K562 (cell line): ENCODE measurements at regions not wholly inside any gene's neighbourhood (a gene's known extent, or its start where the extent isn't known, plus 50 kb on each side); places are given as distances from the start of the nearest gene placed in this dataset.

Source experiments
- ATF7 ChIP-seq: fragments of 450-650 bp; IDR thresholded peaks from 2 replicates; pipeline ENCODE4 v1.7.1; 2014; ENCODE audit warnings: mild to moderate bottlenecking, moderate library complexity
- CHD2 ChIP-seq: IDR thresholded peaks from 2 replicates; pipeline ENCODE4 v1.6.1; 2011; ENCODE audit warnings: low read depth, low read length
- CXXC5 ChIP-seq: fragments of 250-450 bp; sonication (Bioruptor Pico); IDR thresholded peaks from 2 replicates; pipeline ENCODE4 v1.8.0; 2022; ENCODE audit warnings: inconsistent platforms, mild to moderate bottlenecking, moderate library complexity
- ELF2 ChIP-seq: fragments of 250-450 bp; sonication (Bioruptor Pico); IDR thresholded peaks from 2 replicates; pipeline ENCODE4 v1.5.0; 2021; ENCODE audit warnings: mild to moderate bottlenecking
- ETS2 ChIP-seq: IDR thresholded peaks from 2 replicates; pipeline ENCODE4 v1.6.1; 2016; ENCODE audit warnings: borderline replicate concordance, missing genetic modification characterization, mild to moderate bottlenecking, moderate library complexity, missing compliant biosample characterization; ENCODE audit not compliant: poor library complexity, severe bottlenecking
- IFI16 ChIP-seq: fragments of 250-450 bp; sonication (Bioruptor Pico); IDR thresholded peaks from 2 replicates; pipeline ENCODE4 v2.1.2; 2022; ENCODE audit warnings: mild to moderate bottlenecking, inconsistent platforms
- NFATC3 ChIP-seq: fragments of 450-650 bp; IDR thresholded peaks from 2 replicates; pipeline ENCODE4 v1.6.1; 2017; ENCODE audit warnings: mild to moderate bottlenecking
- NUFIP1 ChIP-seq: fragments of 450-650 bp; IDR thresholded peaks from 2 replicates; pipeline ENCODE4 v1.6.1; 2018; ENCODE audit not compliant: partially characterized antibody
- SMARCC2 ChIP-seq: fragments of 450-650 bp; IDR thresholded peaks from 2 replicates; pipeline ENCODE4 v1.6.1; 2017; ENCODE audit warnings: antibody characterized with exemption, moderate library complexity, mild to moderate bottlenecking, low read depth
- U2AF1 ChIP-seq: fragments of 200-400 bp; formaldehyde crosslinking; optimal IDR thresholded peaks from 2 replicates; pipeline ENCODE3; 2017; ENCODE audit warnings: mild to moderate bottlenecking, low read depth, low read length, moderate library complexity
- ZNF12 ChIP-seq: sonication (generic); formaldehyde crosslinking; IDR thresholded peaks from 2 replicates; pipeline ENCODE4 v1.4.0; 2020; ENCODE audit warnings: mild to moderate bottlenecking, missing genetic modification reagents
- ZNF23 ChIP-seq: fragments of 250-450 bp; sonication (Bioruptor Pico); IDR thresholded peaks from 2 replicates; pipeline ENCODE4 v1.4.0; 2020; ENCODE audit warnings: mild to moderate bottlenecking
- ZNF239 ChIP-seq: fragments of 250-450 bp; sonication (Bioruptor Pico); IDR thresholded peaks from 2 replicates; pipeline ENCODE4 v1.4.0; 2020; ENCODE audit warnings: mild to moderate bottlenecking
- TF ChIP-seq, protein P1 (sequence below): fragments of 200-600 bp; sonication (generic); IDR thresholded peaks from one replicate; pipeline ENCODE4 v1.6.1; 2012; ENCODE audit warnings: mild to moderate bottlenecking, low read depth, low read length, inconsistent platforms
- TF ChIP-seq, protein P2 (sequence below), 3 experiments: fragments of 200-800 bp in 1 of 3; fragments of 250-450 bp in 1 of 3; fragments of 450-650 bp in 1 of 3; sonication (Bioruptor Pico) in 1 of 3; sonication (Bioruptor generic) in 1 of 3; formaldehyde crosslinking in 1 of 3; IDR thresholded peaks; 2 replicates each; pipeline versions ENCODE4 v1.6.1 to v1.8.0; 2016 to 2022; ENCODE audit warnings: mild to moderate bottlenecking in 2 of 3, missing genetic modification characterization in 2 of 3, missing compliant biosample characterization in 1 of 3, moderate library complexity in 1 of 3

DNA sequence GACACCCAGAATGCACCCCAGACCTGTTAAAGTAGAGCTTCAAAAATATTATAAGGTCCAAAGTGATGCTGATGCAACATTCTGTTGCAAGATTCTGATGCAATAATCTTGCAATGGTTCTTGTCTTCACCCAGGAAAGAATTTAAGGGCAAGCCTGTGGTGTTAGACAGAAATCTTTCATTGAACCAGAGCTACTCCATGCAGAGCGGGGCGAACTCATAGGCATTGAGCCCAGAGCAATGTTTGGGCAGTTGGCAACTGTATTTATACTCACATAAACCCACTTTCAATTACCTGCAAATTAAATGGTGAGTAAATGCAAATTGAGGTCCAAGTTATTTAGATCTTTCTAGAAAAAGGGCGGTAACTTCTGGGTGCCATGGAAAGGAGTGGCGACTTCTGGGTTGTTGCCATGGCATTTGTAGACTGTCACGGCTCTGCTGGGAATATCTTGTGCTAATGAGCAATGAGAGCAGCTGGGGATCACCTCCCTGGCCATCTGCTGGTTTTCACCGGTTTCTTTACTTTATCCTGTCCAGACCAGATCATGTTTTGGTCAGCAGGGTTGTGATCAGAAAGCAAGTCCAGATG lies 163.4 kb downstream of the ICE1 start (continued):
- TF ChIP-seq ETS2 (tag) (peak; percentile 96), ELF2 (CRISPR knock-in tag) (peak; percentile 99), U2AF1 (no peak), IFI16 (CRISPR knock-in tag) (peak; percentile 93), ATF7 (peak; percentile 85), SMARCC2 (no peak), ZNF239 (CRISPR knock-in tag) (peak; percentile 99), CXXC5 (peak; percentile 100), NUFIP1 (no peak), CHD2 (no peak), NFATC3 (no peak), ZNF23 (CRISPR knock-in tag) (peak; percentile 86), ZNF12 (CRISPR knock-in tag) (no peak)
- TF ChIP-seq, protein P1, sequence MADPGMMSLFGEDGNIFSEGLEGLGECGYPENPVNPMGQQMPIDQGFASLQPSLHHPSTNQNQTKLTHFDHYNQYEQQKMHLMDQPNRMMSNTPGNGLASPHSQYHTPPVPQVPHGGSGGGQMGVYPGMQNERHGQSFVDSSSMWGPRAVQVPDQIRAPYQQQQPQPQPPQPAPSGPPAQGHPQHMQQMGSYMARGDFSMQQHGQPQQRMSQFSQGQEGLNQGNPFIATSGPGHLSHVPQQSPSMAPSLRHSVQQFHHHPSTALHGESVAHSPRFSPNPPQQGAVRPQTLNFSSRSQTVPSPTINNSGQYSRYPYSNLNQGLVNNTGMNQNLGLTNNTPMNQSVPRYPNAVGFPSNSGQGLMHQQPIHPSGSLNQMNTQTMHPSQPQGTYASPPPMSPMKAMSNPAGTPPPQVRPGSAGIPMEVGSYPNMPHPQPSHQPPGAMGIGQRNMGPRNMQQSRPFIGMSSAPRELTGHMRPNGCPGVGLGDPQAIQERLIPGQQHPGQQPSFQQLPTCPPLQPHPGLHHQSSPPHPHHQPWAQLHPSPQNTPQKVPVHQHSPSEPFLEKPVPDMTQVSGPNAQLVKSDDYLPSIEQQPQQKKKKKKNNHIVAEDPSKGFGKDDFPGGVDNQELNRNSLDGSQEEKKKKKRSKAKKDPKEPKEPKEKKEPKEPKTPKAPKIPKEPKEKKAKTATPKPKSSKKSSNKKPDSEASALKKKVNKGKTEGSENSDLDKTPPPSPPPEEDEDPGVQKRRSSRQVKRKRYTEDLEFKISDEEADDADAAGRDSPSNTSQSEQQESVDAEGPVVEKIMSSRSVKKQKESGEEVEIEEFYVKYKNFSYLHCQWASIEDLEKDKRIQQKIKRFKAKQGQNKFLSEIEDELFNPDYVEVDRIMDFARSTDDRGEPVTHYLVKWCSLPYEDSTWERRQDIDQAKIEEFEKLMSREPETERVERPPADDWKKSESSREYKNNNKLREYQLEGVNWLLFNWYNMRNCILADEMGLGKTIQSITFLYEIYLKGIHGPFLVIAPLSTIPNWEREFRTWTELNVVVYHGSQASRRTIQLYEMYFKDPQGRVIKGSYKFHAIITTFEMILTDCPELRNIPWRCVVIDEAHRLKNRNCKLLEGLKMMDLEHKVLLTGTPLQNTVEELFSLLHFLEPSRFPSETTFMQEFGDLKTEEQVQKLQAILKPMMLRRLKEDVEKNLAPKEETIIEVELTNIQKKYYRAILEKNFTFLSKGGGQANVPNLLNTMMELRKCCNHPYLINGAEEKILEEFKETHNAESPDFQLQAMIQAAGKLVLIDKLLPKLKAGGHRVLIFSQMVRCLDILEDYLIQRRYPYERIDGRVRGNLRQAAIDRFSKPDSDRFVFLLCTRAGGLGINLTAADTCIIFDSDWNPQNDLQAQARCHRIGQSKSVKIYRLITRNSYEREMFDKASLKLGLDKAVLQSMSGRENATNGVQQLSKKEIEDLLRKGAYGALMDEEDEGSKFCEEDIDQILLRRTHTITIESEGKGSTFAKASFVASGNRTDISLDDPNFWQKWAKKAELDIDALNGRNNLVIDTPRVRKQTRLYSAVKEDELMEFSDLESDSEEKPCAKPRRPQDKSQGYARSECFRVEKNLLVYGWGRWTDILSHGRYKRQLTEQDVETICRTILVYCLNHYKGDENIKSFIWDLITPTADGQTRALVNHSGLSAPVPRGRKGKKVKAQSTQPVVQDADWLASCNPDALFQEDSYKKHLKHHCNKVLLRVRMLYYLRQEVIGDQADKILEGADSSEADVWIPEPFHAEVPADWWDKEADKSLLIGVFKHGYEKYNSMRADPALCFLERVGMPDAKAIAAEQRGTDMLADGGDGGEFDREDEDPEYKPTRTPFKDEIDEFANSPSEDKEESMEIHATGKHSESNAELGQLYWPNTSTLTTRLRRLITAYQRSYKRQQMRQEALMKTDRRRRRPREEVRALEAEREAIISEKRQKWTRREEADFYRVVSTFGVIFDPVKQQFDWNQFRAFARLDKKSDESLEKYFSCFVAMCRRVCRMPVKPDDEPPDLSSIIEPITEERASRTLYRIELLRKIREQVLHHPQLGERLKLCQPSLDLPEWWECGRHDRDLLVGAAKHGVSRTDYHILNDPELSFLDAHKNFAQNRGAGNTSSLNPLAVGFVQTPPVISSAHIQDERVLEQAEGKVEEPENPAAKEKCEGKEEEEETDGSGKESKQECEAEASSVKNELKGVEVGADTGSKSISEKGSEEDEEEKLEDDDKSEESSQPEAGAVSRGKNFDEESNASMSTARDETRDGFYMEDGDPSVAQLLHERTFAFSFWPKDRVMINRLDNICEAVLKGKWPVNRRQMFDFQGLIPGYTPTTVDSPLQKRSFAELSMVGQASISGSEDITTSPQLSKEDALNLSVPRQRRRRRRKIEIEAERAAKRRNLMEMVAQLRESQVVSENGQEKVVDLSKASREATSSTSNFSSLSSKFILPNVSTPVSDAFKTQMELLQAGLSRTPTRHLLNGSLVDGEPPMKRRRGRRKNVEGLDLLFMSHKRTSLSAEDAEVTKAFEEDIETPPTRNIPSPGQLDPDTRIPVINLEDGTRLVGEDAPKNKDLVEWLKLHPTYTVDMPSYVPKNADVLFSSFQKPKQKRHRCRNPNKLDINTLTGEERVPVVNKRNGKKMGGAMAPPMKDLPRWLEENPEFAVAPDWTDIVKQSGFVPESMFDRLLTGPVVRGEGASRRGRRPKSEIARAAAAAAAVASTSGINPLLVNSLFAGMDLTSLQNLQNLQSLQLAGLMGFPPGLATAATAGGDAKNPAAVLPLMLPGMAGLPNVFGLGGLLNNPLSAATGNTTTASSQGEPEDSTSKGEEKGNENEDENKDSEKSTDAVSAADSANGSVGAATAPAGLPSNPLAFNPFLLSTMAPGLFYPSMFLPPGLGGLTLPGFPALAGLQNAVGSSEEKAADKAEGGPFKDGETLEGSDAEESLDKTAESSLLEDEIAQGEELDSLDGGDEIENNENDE = no peak
- TF ChIP-seq, protein P2, sequence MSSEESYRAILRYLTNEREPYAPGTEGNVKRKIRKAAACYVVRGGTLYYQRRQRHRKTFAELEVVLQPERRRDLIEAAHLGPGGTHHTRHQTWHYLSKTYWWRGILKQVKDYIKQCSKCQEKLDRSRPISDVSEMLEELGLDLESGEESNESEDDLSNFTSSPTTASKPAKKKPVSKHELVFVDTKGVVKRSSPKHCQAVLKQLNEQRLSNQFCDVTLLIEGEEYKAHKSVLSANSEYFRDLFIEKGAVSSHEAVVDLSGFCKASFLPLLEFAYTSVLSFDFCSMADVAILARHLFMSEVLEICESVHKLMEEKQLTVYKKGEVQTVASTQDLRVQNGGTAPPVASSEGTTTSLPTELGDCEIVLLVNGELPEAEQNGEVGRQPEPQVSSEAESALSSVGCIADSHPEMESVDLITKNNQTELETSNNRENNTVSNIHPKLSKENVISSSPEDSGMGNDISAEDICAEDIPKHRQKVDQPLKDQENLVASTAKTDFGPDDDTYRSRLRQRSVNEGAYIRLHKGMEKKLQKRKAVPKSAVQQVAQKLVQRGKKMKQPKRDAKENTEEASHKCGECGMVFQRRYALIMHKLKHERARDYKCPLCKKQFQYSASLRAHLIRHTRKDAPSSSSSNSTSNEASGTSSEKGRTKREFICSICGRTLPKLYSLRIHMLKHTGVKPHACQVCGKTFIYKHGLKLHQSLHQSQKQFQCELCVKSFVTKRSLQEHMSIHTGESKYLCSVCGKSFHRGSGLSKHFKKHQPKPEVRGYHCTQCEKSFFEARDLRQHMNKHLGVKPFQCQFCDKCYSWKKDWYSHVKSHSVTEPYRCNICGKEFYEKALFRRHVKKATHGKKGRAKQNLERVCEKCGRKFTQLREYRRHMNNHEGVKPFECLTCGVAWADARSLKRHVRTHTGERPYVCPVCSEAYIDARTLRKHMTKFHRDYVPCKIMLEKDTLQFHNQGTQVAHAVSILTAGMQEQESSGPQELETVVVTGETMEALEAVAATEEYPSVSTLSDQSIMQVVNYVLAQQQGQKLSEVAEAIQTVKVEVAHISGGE (CRISPR knock-in tag; IDR thresholded peaks at IDR 0.05) = peak in 1 of 3 experiments; percentile 71; a peak in 1 of 6 replicates
